ENCODE measurements at regions not wholly inside any gene's neighbourhood (a gene's known extent, or its start where the extent isn't known, plus 50 kb on each side); places are given as distances from the start of the nearest gene placed in this dataset.

DNA sequence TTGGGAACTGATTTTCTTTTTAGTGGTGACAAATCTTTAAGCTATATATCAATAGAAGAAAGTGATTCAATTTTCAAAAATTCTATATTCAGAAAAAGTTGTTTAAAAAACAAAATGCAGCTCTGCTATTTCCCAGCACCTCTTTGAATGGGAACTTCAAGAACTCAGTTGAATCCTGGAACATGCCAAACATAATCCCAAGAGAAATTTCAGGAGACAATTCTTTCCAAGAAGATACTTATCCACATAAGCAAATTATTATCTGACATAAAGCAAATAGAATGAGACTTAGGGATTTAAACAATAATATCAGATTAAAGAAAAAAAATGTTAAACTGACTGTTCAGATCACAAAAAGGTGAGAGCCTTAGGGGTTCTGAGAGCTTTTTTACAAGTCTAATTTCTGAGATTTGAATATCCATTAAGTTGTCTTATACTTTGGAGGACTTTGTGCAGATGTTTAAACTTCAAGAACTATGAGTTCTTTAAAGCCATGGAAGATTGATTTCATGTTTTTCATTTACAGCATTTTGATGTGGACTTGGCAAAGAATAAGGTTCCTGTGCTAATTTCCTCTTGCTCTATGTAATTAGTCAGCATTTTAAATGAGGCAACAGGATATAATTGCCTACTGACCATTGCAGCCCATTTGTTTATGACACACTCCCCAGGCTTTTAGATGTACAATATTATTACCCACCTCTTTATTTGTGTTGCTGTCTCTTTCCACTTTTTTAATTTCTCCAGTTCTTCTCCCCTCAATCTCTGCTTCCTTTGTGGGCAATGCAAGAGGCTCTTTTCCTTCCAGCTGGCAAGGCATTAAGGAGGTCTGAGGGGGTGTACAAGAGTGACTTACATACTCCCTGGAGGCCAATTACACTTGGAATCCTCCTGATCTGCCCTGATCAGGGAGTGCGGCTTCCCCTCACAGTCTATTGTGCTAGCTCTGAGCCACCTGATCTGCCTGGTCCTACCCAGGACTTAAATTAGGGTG is 419.1 kb downstream of the NR2F1-AS1 start:
- ATAC-seq, result no peak
- WGBS (ENCODE audit: insufficient coverage, insufficient replicate concordance, low lambda C conversion rate, missing lambda C conversion rate), result 0% methylated on average over 1 of the region's 1 CpG
- ChIA-PET RAD21 (ENCODE audit: unreplicated experiment) (no interaction called here), CTCF (no interaction called here), SMC1A (ENCODE audit: uncharacterized antibody, unreplicated experiment) (interaction anchor here (1.5 kb wide), 1 partner anchor 35 kb away, joined by 4 read pairs; no protein-coding TSS in a partner anchor), POLR2A (no interaction called here)
- no peaks in the 10 kb centered on the region for H3K4me1 ChIP-seq (ENCODE audit: control insufficient read depth, insufficient read depth, low read length)
- intact Hi-C loops (cut with micrococcal nuclease; ENCODE audit: unreplicated experiment), result no loop called here
- no peak overlapping the region for H2AFZ ChIP-seq (ENCODE audit: control insufficient read depth, low read depth, low read length)
- no peaks in the 10 kb centered on the region for H3K27me3 ChIP-seq (replicated peaks in 1 of 2; ENCODE audit: control insufficient read depth in 2 of 2, insufficient read depth in 2 of 2, low read length in 1 of 2)
- DNase-seq (ENCODE audit: low read depth, low spot score), result no peak
- H3K4me2 ChIP-seq (ENCODE audit: control insufficient read depth, insufficient read depth), result no peak overlapping the region
- no peak overlapping the region for H3K9ac ChIP-seq (ENCODE audit: control insufficient read depth, insufficient read depth, low read length)
- BruUV-seq (replicated peaks), result no TSS peak
- no peak for FAIRE-seq
- no peak for TF ChIP-seq ZNF384 (IDR thresholded peaks at IDR 0.05; ENCODE audit: borderline replicate concordance, low read depth, low read length)
- TF ChIP-seq RAD21 (IDR thresholded peaks at IDR 0.05; ENCODE audit: insufficient read depth, low read depth, low read length), result no peak
- no peak for TF ChIP-seq CHD2 (IDR thresholded peaks at IDR 0.05; ENCODE audit: borderline replicate concordance, low read depth, low read length)
- no peak for TF ChIP-seq FOXK2 (IDR thresholded peaks at IDR 0.05)
- TF ChIP-seq IKZF2 (IDR thresholded peaks at IDR 0.05), result no peak
- no peak for TF ChIP-seq SP1 (IDR thresholded peaks at IDR 0.05; ENCODE audit: low read depth, low read length)
- no peak for TF ChIP-seq PBX3 (IDR thresholded peaks at IDR 0.05; ENCODE audit: insufficient replicate concordance, low read depth, low read length)
- no peak for TF ChIP-seq RUNX3 (IDR thresholded peaks at IDR 0.05; ENCODE audit: low read length)
- TF ChIP-seq LARP7 (IDR thresholded peaks at IDR 0.05), result no peak
- no peak for TF ChIP-seq NBN (IDR thresholded peaks at IDR 0.05)
- no peak for TF ChIP-seq RBBP5 (conservative IDR thresholded peaks at IDR 0.05)
- TF ChIP-seq BHLHE40 (IDR thresholded peaks at IDR 0.05; ENCODE audit: borderline replicate concordance in 1 of 2, low read depth in 2 of 2, low read length in 1 of 2), result no peak
- no peak for TF ChIP-seq RB1 (IDR thresholded peaks at IDR 0.05; ENCODE audit: borderline replicate concordance)
- no peak for TF ChIP-seq HCFC1 (IDR thresholded peaks at IDR 0.05; ENCODE audit: low read length)
- TF ChIP-seq, protein P1, sequence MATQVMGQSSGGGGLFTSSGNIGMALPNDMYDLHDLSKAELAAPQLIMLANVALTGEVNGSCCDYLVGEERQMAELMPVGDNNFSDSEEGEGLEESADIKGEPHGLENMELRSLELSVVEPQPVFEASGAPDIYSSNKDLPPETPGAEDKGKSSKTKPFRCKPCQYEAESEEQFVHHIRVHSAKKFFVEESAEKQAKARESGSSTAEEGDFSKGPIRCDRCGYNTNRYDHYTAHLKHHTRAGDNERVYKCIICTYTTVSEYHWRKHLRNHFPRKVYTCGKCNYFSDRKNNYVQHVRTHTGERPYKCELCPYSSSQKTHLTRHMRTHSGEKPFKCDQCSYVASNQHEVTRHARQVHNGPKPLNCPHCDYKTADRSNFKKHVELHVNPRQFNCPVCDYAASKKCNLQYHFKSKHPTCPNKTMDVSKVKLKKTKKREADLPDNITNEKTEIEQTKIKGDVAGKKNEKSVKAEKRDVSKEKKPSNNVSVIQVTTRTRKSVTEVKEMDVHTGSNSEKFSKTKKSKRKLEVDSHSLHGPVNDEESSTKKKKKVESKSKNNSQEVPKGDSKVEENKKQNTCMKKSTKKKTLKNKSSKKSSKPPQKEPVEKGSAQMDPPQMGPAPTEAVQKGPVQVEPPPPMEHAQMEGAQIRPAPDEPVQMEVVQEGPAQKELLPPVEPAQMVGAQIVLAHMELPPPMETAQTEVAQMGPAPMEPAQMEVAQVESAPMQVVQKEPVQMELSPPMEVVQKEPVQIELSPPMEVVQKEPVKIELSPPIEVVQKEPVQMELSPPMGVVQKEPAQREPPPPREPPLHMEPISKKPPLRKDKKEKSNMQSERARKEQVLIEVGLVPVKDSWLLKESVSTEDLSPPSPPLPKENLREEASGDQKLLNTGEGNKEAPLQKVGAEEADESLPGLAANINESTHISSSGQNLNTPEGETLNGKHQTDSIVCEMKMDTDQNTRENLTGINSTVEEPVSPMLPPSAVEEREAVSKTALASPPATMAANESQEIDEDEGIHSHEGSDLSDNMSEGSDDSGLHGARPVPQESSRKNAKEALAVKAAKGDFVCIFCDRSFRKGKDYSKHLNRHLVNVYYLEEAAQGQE (IDR thresholded peaks at IDR 0.05; ENCODE audit: low read depth, low read length), result no peak
- no peak for TF ChIP-seq CREB1 (IDR thresholded peaks at IDR 0.05; ENCODE audit: low read depth)
- no peak overlapping the region for H3K27ac ChIP-seq (ENCODE audit: control insufficient read depth, insufficient read depth)
- no peaks in the 10 kb centered on the region for H4K20me1 ChIP-seq (ENCODE audit: control insufficient read depth, insufficient read depth)
- in situ Hi-C loops (cut with MboI), result no loop called here
- H3K79me2 ChIP-seq (ENCODE audit: control insufficient read depth, insufficient read depth, low read length), result no peaks in the 10 kb centered on the region
- no peaks in the 10 kb centered on the region for H3K36me3 ChIP-seq (ENCODE audit: control insufficient read depth in 2 of 2, insufficient read depth in 2 of 2, low read length in 1 of 2)
- H3K9me3 ChIP-seq (replicated peaks; ENCODE audit: control insufficient read depth, insufficient read depth, low read length), result no peaks in the 10 kb centered on the region
- no peak overlapping the region for H3K4me3 ChIP-seq

Data from GM12878 (cell line).